Left colon (tissue), 2 donors: ENCODE measurements at regions not wholly inside any gene's neighbourhood (a gene's known extent, or its start where the extent isn't known, plus 50 kb on each side); places are given as distances from the start of the nearest gene placed in this dataset.
A peak's percentile ranks its signal among the peaks of the same experiment; 100 is the strongest.
"Not testable (repeated sequence)": the region's sequence is repeated elsewhere in the genome, so short reads cannot be mapped to it uniquely, and the experiment has no call there.

ENCODE experiments used
- ATAC-seq: fragments of 200-7000 bp; cut with Tn5 transposase; one replicate; pipeline ENCODE4 v1.9.1; 2020; ENCODE audit warnings: mild to moderate bottlenecking, moderate library complexity
- DNase-seq, 2 donors: peaks; one replicate each; pipeline ENCODE4 v3.0.0-alpha.2; 2020
- intact Hi-C, 2 donors: fragments of 100-400 bp; cut with DNase I in 1 of 2; cut with micrococcal nuclease in 1 of 2; formaldehyde crosslinking; loops; one replicate each; pipeline versions ENCODE4 v1.11.2 to v1.14.0; 2022; cut with DNase I, micrococcal nuclease
- donor health status: DM: no; HTN: no; CAD: no.
- donor health status: DM: yes; HTN: yes; CAD: no.

- DNase-seq, result no peak
- intact Hi-C loops, result no loop called here
- no peak for ATAC-seq
These were observed 131.7 kb downstream of the PPP1R3A start for GRCh38 chr7:113787106-113787505.

GRCh38 chr7:113784956-113785355, 133.9 kb downstream of the PPP1R3A start:
- DNase-seq (no peak), ATAC-seq (peak; percentile 47)
- intact Hi-C loops, result no loop called here

- ATAC-seq (no peak), DNase-seq (no peak)
- intact Hi-C loops, result no loop called here
These were observed 134.5 kb downstream of the PPP1R3A start for GRCh38 chr7:113784316-113784715.

- DNase-seq, result no peak
- ATAC-seq, result no peak
- intact Hi-C loops, result no loop called here
These were observed 135.4 kb downstream of the PPP1R3A start for GRCh38 chr7:113783403-113783802.

GRCh38 chr7:113775804-113776203, 143.0 kb downstream of the PPP1R3A start:
- ATAC-seq, result no peak
- intact Hi-C loops, result no loop called here
- DNase-seq, result no peak

- DNase-seq, result no peak
- no peak for ATAC-seq
- intact Hi-C loops, result no loop called here
These were observed 143.4 kb downstream of the PPP1R3A start for GRCh38 chr7:113775401-113775800.

GRCh38 chr7:113774182-113774807, 144.5 kb downstream of the PPP1R3A start:
- DNase-seq, result no peak
- intact Hi-C loops, result no loop called here

GRCh38 chr7:113770146-113770738, 148.6 kb downstream of the PPP1R3A start:
- DNase-seq (no peak), ATAC-seq (no peak)
- intact Hi-C loops, result no loop called here

More at GRCh38 chr7:113774182-113774807, 144.5 kb downstream of the PPP1R3A start:
- no peak for ATAC-seq

- ATAC-seq, result peak; percentile 97
- DNase-seq, result no peak
- intact Hi-C loops, result no loop called here
These were observed 150.4 kb downstream of the PPP1R3A start for GRCh38 chr7:113768387-113768786.

- ATAC-seq (no peak), DNase-seq (no peak)
- intact Hi-C loops, result no loop called here
These were observed 154.3 kb downstream of the PPP1R3A start for GRCh38 chr7:113764401-113765035.

GRCh38 chr7:113763226-113763625, 155.6 kb downstream of the PPP1R3A start:
- ATAC-seq (no peak), DNase-seq (no peak)
- intact Hi-C loops, result no loop called here

GRCh38 chr7:113756250-113756649, 162.6 kb downstream of the PPP1R3A start:
- DNase-seq (no peak), ATAC-seq (no peak)
- intact Hi-C loops, result no loop called here

- ATAC-seq, result no peak
- DNase-seq, result no peak
- intact Hi-C loops, result no loop called here
These were observed 166.1 kb downstream of the PPP1R3A start for GRCh38 chr7:113752689-113753088.

GRCh38 chr7:113752289-113752688, 166.5 kb downstream of the PPP1R3A start:
- intact Hi-C loops, result no loop called here
- ATAC-seq, result no peak
- DNase-seq, result no peak

- intact Hi-C loops, result no loop called here
- no peak for DNase-seq
- no peak for ATAC-seq
These were observed 167.3 kb downstream of the PPP1R3A start for GRCh38 chr7:113751547-113751946.

GRCh38 chr7:113748385-113748784, 170.4 kb downstream of the PPP1R3A start:
- intact Hi-C loops, ATAC-seq, DNase-seq: not testable (repeated sequence)

- ATAC-seq, DNase-seq, intact Hi-C loops: not testable (repeated sequence)
These were observed 175.8 kb downstream of the PPP1R3A start for GRCh38 chr7:113742946-113743431.

- DNase-seq (no peak), ATAC-seq (no peak)
- intact Hi-C loops, result no loop called here
These were observed 176.4 kb downstream of the PPP1R3A start for GRCh38 chr7:113742377-113742776.

GRCh38 chr7:113731571-113731970, 187.2 kb downstream of the PPP1R3A start:
- no peak for ATAC-seq
- DNase-seq, result no peak
- intact Hi-C loops, result no loop called here

GRCh38 chr7:113730309-113730955, 188.4 kb downstream of the PPP1R3A start:
- ATAC-seq, result no peak
- no peak for DNase-seq
- intact Hi-C loops, result no loop called here
